ENCODE measurements at regions not wholly inside any gene's neighbourhood (a gene's known extent, or its start where the extent isn't known, plus 50 kb on each side); places are given as distances from the start of the nearest gene placed in this dataset.

- TF ChIP-seq, protein P1, sequence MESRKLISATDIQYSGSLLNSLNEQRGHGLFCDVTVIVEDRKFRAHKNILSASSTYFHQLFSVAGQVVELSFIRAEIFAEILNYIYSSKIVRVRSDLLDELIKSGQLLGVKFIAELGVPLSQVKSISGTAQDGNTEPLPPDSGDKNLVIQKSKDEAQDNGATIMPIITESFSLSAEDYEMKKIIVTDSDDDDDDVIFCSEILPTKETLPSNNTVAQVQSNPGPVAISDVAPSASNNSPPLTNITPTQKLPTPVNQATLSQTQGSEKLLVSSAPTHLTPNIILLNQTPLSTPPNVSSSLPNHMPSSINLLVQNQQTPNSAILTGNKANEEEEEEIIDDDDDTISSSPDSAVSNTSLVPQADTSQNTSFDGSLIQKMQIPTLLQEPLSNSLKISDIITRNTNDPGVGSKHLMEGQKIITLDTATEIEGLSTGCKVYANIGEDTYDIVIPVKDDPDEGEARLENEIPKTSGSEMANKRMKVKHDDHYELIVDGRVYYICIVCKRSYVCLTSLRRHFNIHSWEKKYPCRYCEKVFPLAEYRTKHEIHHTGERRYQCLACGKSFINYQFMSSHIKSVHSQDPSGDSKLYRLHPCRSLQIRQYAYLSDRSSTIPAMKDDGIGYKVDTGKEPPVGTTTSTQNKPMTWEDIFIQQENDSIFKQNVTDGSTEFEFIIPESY (IDR thresholded peaks at IDR 0.05), result no peak
- TF ChIP-seq YY1 (IDR thresholded peaks at IDR 0.05), result no peak
- no peak for TF ChIP-seq TAF1 (conservative IDR thresholded peaks at IDR 0.05)
These were observed 181.4 kb upstream of the SMIM30 start (continued) for GRCh38 chr7:113299748-113300147.

GRCh38 chr7:113298501-113298900, 180.1 kb upstream of the SMIM30 start:
- H3K36me3 ChIP-seq (ENCODE audit: control insufficient read depth in 4 of 4, insufficient read depth in 3 of 4, low read depth in 1 of 4, low read length in 3 of 4), result no peaks in the 10 kb centered on the region
- no peak overlapping the region for H3K4me3 ChIP-seq (ENCODE audit: low read depth in 1 of 3, low read length in 3 of 3)
- no peaks in the 10 kb centered on the region for H3K27me3 ChIP-seq (ENCODE audit: control insufficient read depth in 4 of 4, insufficient read depth in 4 of 4, low read length in 3 of 4)
- TF ChIP-seq, protein P1 (IDR thresholded peaks at IDR 0.05), result no peak
- TF ChIP-seq HNF4A (conservative IDR thresholded peaks at IDR 0.05) (no peak), HNF4G (IDR thresholded peaks at IDR 0.05) (no peak), GABPA (IDR thresholded peaks at IDR 0.05 in 1 of 2, conservative IDR thresholded peaks at IDR 0.05 in 1 of 2) (no peak), EGR1 (IDR thresholded peaks at IDR 0.05; ENCODE audit: low read depth in 2 of 2) (no peak), MAX (IDR thresholded peaks at IDR 0.05) (no peak), TAF1 (conservative IDR thresholded peaks at IDR 0.05) (no peak), RXRA (IDR thresholded peaks at IDR 0.05) (no peak), FOXA2 (IDR thresholded peaks at IDR 0.05) (no peak), NR2F2 (IDR thresholded peaks at IDR 0.05) (no peak), FOXA1 (IDR thresholded peaks at IDR 0.05) (no peak), YY1 (IDR thresholded peaks at IDR 0.05) (no peak), SP1 (IDR thresholded peaks at IDR 0.05) (no peak), CTCF (IDR thresholded peaks at IDR 0.05; ENCODE audit: low read depth, low read length, missing input control) (no peak), JUND (IDR thresholded peaks at IDR 0.05) (no peak), RAD21 (IDR thresholded peaks at IDR 0.05) (no peak), REST (IDR thresholded peaks at IDR 0.05) (no peak)
- TF ChIP-seq, protein P2, sequence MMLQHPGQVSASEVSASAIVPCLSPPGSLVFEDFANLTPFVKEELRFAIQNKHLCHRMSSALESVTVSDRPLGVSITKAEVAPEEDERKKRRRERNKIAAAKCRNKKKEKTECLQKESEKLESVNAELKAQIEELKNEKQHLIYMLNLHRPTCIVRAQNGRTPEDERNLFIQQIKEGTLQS (IDR thresholded peaks at IDR 0.05), result no peak
- H3K27ac ChIP-seq (ENCODE audit: low read depth in 1 of 2, low read length in 2 of 2), result no peak overlapping the region
- DNase-seq (ENCODE audit: low spot score), result no peak
- no peak overlapping the region for H3K9ac ChIP-seq (ENCODE audit: low read depth in 1 of 2, low read length in 2 of 2)
- no peaks in the 10 kb centered on the region for H3K9me3 ChIP-seq (ENCODE audit: control insufficient read depth in 4 of 4, low read length in 3 of 4)
- no peaks in the 10 kb centered on the region for H3K4me1 ChIP-seq (ENCODE audit: control insufficient read depth in 4 of 4, insufficient read depth in 4 of 4, low read length in 3 of 4)

Data from liver (tissue), 7 donors.